Brain microvascular endothelial cell (primary cell): ENCODE measurements at regions not wholly inside any gene's neighbourhood (a gene's known extent, or its start where the extent isn't known, plus 50 kb on each side); places are given as distances from the start of the nearest gene placed in this dataset.

Experiments used
- DNase-seq: peaks from one replicate; pipeline ENCODE4 v3.0.0-alpha.2; 2020
- H3K27ac ChIP-seq: fragments of 250-450 bp; sonication (Bioruptor Pico); 2 replicates; pipeline ENCODE4 v1.5.1; 2020; ENCODE audit warnings: mild to moderate bottlenecking, moderate library complexity
- H3K27me3 ChIP-seq: fragments of 250-450 bp; sonication (Bioruptor Pico); replicated peaks from 2 replicates; pipeline ENCODE4 v1.5.1; 2020; ENCODE audit warnings: mild to moderate bottlenecking
- H3K36me3 ChIP-seq: fragments of 250-450 bp; sonication (Bioruptor Pico); replicated peaks from 2 replicates; pipeline ENCODE4 v1.5.1; 2020; ENCODE audit warnings: mild to moderate bottlenecking
- H3K4me3 ChIP-seq: 2 replicates; pipeline ENCODE4 v1.5.1; 2011; ENCODE audit warnings: low read depth, mild to moderate bottlenecking, control low read depth, low read length, moderate library complexity
- CTCF ChIP-seq: IDR thresholded peaks from 2 replicates; pipeline ENCODE4 v1.5.1; 2011; ENCODE audit warnings: low read depth, mild to moderate bottlenecking, moderate library complexity, low read length, control low read depth, inconsistent platforms; ENCODE audit errors: missing control alignments
- in situ Hi-C: cut with HindIII; loops from 2 replicates; pipeline ENCODE4 v1.10.0; 2017; ENCODE audit warnings: low sequenced_read_pairs, low pct_ligation_motif_present

GRCh38 chr14:50037852-50038251 is 78.5 kb downstream of the VCPKMT start:
- H3K36me3 ChIP-seq, result no peaks in the 10 kb centered on the region
- no peak for DNase-seq
- no peaks in the 10 kb centered on the region for H3K27me3 ChIP-seq
- no peak overlapping the region for H3K4me3 ChIP-seq
- TF ChIP-seq CTCF, result no peak
- in situ Hi-C loops, result no loop called here
- H3K27ac ChIP-seq, result peak overlapping the region; percentile 74

- H3K36me3 ChIP-seq, result no peaks in the 10 kb centered on the region
- H3K27ac ChIP-seq, result peak overlapping the region; percentile 74
- DNase-seq, result peak; percentile 87
- TF ChIP-seq CTCF, result peak; percentile 40
- H3K27me3 ChIP-seq, result no peaks in the 10 kb centered on the region
- in situ Hi-C loops, result no loop called here
- H3K4me3 ChIP-seq, result no peak overlapping the region
Measured at GRCh38 chr14:50038398-50039119, 77.8 kb downstream of the VCPKMT start.

- no peaks in the 10 kb centered on the region for H3K27me3 ChIP-seq
- peak overlapping the region; percentile 74 for H3K27ac ChIP-seq
- DNase-seq, result no peak
- no peak for TF ChIP-seq CTCF
- no peaks in the 10 kb centered on the region for H3K36me3 ChIP-seq
- no peak overlapping the region for H3K4me3 ChIP-seq
- in situ Hi-C loops, result no loop called here
Measured at GRCh38 chr14:50039120-50039517, 77.3 kb downstream of the VCPKMT start.

GRCh38 chr14:50039734-50040400 is 76.5 kb downstream of the VCPKMT start:
- peak; percentile 72 for DNase-seq
- Histone ChIP-seq H3K4me3 (no peak overlapping the region), H3K36me3 (no peaks in the 10 kb centered on the region), H3K27me3 (no peaks in the 10 kb centered on the region), H3K27ac (peak overlapping the region; percentile 74)
- in situ Hi-C loops, result no loop called here
- TF ChIP-seq CTCF, result no peak

GRCh38 chr14:50040401-50040775 is 76.0 kb downstream of the VCPKMT start:
- peak; percentile 48 for DNase-seq
- Histone ChIP-seq H3K27me3 (no peaks in the 10 kb centered on the region), H3K27ac (peak overlapping the region; percentile 74), H3K36me3 (no peaks in the 10 kb centered on the region), H3K4me3 (no peak overlapping the region)
- TF ChIP-seq CTCF, result no peak
- in situ Hi-C loops, result no loop called here
